ENCODE measurements at regions not wholly inside any gene's neighbourhood (a gene's known extent, or its start where the extent isn't known, plus 50 kb on each side); places are given as distances from the start of the nearest gene placed in this dataset.

GRCh38 chr21:35274923-35275322 is 225.8 kb upstream of the RUNX1 start:
- H2BK5ac ChIP-seq (ENCODE audit: insufficient read length, low read length): no peak overlapping the region
- Mint-ChIP-seq H3K4me1 (peaks cover 8 to 16% of the 10 kb centered on the region in 2 experiments), H3K27ac (no peak overlapping the region; a peak in 1 of 7 replicates), H3K4me3 (no peak overlapping the region), H3K36me3 (ENCODE audit: insufficient read depth in 1 of 3, low read depth in 3 of 3) (peaks cover 0 to 6% (median 2%) of the 10 kb centered on the region in 3 experiments; a peak in 3 of 7 replicates), H3K9me3 (peaks cover 7 to 11% of the 10 kb centered on the region in 2 experiments), H3K27me3 (ENCODE audit: low read depth) (no peaks in the 10 kb centered on the region; the same call in 1 of the 2 replicates)
- H2AK5ac ChIP-seq (ENCODE audit: insufficient read length, low read length): no peak overlapping the region
- H4K8ac ChIP-seq (replicated peaks; ENCODE audit: insufficient read length, low read depth, low read length): no peak overlapping the region
- no peak overlapping the region for H3K56ac ChIP-seq (ENCODE audit: insufficient read length, low read depth, low read length)
- no peak overlapping the region for H3K4me2 ChIP-seq (ENCODE audit: insufficient read depth, insufficient read length, low read length)
- TF ChIP-seq CTCF (conservative IDR thresholded peaks at IDR 0.05): no peak
- no peaks in the 10 kb centered on the region for H3K4me1 ChIP-seq (ENCODE audit: insufficient read depth, low read length)
- H2BK12ac ChIP-seq (ENCODE audit: insufficient read length, low read depth, low read length): no peak overlapping the region
- H3K9ac ChIP-seq (ENCODE audit: extremely low read depth, insufficient read length, low read length): no peak overlapping the region
- H3K4ac ChIP-seq (ENCODE audit: low read depth, low read length): no peak overlapping the region
- H2BK15ac ChIP-seq (ENCODE audit: low read depth, low read length): no peak overlapping the region
- H4K20me1 ChIP-seq (ENCODE audit: control insufficient read depth, insufficient read depth, insufficient read length): no peaks in the 10 kb centered on the region
- H3K14ac ChIP-seq (ENCODE audit: insufficient read depth, low read length): no peak overlapping the region; the same call in 1 of the 2 replicates
- H3K9me3 ChIP-seq (ENCODE audit: control insufficient read depth, low read depth, low read length): no peaks in the 10 kb centered on the region
- H2AFZ ChIP-seq (ENCODE audit: low read length): no peak overlapping the region
- H3K27me3 ChIP-seq (ENCODE audit: insufficient read depth, low read length): no peaks in the 10 kb centered on the region
- no CpG with 5 or more reads among the region's 7 CpGs for WGBS (ENCODE audit: extremely low coverage, insufficient read length, low lambda C conversion rate)
- H3K27ac ChIP-seq (ENCODE audit: insufficient read length, low read depth, low read length): no peak overlapping the region
- no peak overlapping the region for H2BK120ac ChIP-seq (ENCODE audit: low read depth, low read length, poor library complexity, severe bottlenecking)
- no peak overlapping the region for H4K5ac ChIP-seq (ENCODE audit: insufficient read length, low read depth, low read length)
- no peak overlapping the region for H3T11ph ChIP-seq (ENCODE audit: low read length)
- no peak overlapping the region for H3K18ac ChIP-seq (ENCODE audit: insufficient read length, low read depth, low read length)
- DNase-seq: no peak
- H3K23me2 ChIP-seq (ENCODE audit: insufficient read length, low read depth, low read length, poor library complexity, severe bottlenecking): no peaks in the 10 kb centered on the region
- no peak overlapping the region for H3K23ac ChIP-seq (ENCODE audit: insufficient read length, low read depth, low read length)
- H2BK20ac ChIP-seq (ENCODE audit: low read depth, low read length, poor library complexity, severe bottlenecking): no peak overlapping the region
- no peaks in the 10 kb centered on the region for H3K79me1 ChIP-seq (ENCODE audit: insufficient read depth, low read depth, low read length, poor library complexity, severe bottlenecking)
- no peaks in the 10 kb centered on the region for H3K79me2 ChIP-seq (ENCODE audit: insufficient read depth, low read length)
- H4K91ac ChIP-seq (ENCODE audit: insufficient read length, low read depth, low read length): no peak overlapping the region

Measured in H9 (cell line).